ENCODE measurements at regions not wholly inside any gene's neighbourhood (a gene's known extent, or its start where the extent isn't known, plus 50 kb on each side); places are given as distances from the start of the nearest gene placed in this dataset.

GRCh38 chr10:8513155-8514147 lies 459.0 kb downstream of the GATA3 start:
- no peak for DNase-seq (ENCODE audit: extremely low read depth, low read depth)
- no peak overlapping the region for H3K4me3 ChIP-seq (replicated peaks; ENCODE audit: low read depth, low read length)
- no peak for TF ChIP-seq CTCF (IDR thresholded peaks at IDR 0.05; ENCODE audit: low read depth, low read length, missing control alignments)

- H3K4me3 ChIP-seq (replicated peaks; ENCODE audit: low read depth, low read length), result no peak overlapping the region
- DNase-seq (ENCODE audit: extremely low read depth, low read depth), result no peak
- no peak for TF ChIP-seq CTCF (IDR thresholded peaks at IDR 0.05; ENCODE audit: low read depth, low read length, missing control alignments)
Measured at GRCh38 chr10:8520382-8520781, 465.9 kb downstream of the GATA3 start.

DNA sequence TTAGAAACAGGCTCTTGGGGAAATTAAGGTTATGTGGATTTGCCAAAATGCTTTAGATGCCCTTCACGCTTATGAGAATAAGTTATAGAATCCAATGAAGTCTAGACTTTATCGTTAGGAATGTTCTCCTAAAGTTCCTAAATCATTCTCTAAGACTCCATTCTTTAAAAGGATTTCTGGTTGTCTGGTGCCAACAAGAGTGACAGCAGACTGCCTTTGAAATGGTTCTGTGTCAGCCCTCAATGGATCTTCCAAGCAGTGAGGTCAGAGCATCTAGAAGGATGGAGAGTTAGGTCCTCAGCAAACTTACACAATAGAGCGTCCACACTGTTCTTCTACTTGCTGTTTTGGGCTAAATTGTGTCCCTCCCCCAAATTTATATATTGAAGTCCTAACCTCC lies 473.3 kb downstream of the GATA3 start:
- no peak overlapping the region for H3K4me3 ChIP-seq (replicated peaks; ENCODE audit: low read depth, low read length)
- TF ChIP-seq CTCF (IDR thresholded peaks at IDR 0.05; ENCODE audit: low read depth, low read length, missing control alignments), result no peak
- DNase-seq (ENCODE audit: extremely low read depth, low read depth), result no peak

- H3K4me3 ChIP-seq (replicated peaks; ENCODE audit: low read depth, low read length), result no peak overlapping the region
- DNase-seq (ENCODE audit: extremely low read depth, low read depth), result no peak
- no peak for TF ChIP-seq CTCF (IDR thresholded peaks at IDR 0.05; ENCODE audit: low read depth, low read length, missing control alignments)
Measured at GRCh38 chr10:8531116-8531515, 476.6 kb downstream of the GATA3 start.

GRCh38 chr10:8532647-8533046 lies 478.2 kb downstream of the GATA3 start:
- H3K4me3 ChIP-seq (replicated peaks; ENCODE audit: low read depth, low read length), result no peak overlapping the region
- no peak for TF ChIP-seq CTCF (IDR thresholded peaks at IDR 0.05; ENCODE audit: low read depth, low read length, missing control alignments)
- DNase-seq (ENCODE audit: extremely low read depth, low read depth), result no peak

DNA sequence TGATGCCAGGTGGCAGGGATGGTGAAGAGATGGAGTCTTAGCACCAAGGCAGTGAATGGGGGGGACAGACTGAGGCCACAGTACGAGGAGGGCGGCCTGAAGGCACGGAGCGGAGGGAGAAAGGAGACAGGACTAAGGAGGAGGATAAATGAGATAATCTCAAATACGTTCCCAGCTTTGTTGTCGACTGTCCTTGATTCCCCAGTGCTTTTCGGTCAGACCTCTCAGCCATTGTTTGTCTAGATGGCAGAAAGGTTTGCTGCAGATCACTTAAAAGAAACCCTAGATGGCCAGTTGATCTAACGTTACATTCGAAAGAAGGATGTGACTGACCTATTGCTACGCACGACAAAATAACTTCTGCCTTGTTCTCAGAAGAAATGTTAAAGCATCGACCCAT lies 479.0 kb downstream of the GATA3 start:
- no peak overlapping the region for H3K4me3 ChIP-seq (replicated peaks; ENCODE audit: low read depth, low read length)
- TF ChIP-seq CTCF (IDR thresholded peaks at IDR 0.05; ENCODE audit: low read depth, low read length, missing control alignments), result no peak
- DNase-seq (ENCODE audit: extremely low read depth, low read depth), result no peak
